ENCODE measurements at regions not wholly inside any gene's neighbourhood (a gene's known extent, or its start where the extent isn't known, plus 50 kb on each side); places are given as distances from the start of the nearest gene placed in this dataset.

DNA sequence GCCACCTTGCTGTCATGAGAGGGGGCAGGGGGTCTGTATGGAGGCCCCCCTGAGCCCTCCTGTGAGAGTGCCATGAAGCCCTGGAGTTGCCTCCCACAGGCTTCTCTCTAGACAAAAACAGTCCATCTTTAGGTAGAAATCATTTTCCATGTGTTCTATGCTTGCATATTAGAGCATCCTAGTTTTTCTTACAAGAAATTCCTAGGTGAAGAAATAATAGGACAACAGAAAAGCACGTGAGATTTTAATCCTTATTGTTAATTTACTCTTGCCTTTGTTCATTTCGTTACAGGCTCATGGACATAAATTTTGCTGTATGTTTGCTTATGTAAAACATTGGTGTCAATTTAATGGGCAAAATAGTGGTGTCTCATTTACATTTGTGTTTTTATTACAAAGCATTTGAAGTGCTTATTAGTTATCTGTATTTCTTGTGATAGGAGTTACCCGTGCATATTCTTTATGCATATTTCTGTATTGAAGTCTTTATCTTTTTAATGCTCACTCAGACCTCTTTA is 336.9 kb upstream of the RAB6C start:
- Histone ChIP-seq H3K79me2 (ENCODE audit: insufficient read depth, low read length) (no peaks in the 10 kb centered on the region), H3K9me3 (ENCODE audit: low read depth, low read length) (no peaks in the 10 kb centered on the region), H3K27me3 (ENCODE audit: insufficient read depth, low read length) (no peaks in the 10 kb centered on the region), H2AFZ (ENCODE audit: low read length) (no peak overlapping the region), H3K4me1 (ENCODE audit: insufficient read depth, low read length) (no peaks in the 10 kb centered on the region), H4K20me1 (ENCODE audit: insufficient read depth, low read length) (no peaks in the 10 kb centered on the region), H3K4me3 (ENCODE audit: insufficient read depth, low read length) (no peak overlapping the region), H3K27ac (ENCODE audit: low read depth, low read length) (no peak overlapping the region), H3K36me3 (ENCODE audit: insufficient read depth, low read length) (no peaks in the 10 kb centered on the region), H3K4me2 (ENCODE audit: insufficient read depth, low read length) (no peak overlapping the region)
- TF ChIP-seq, protein P1, sequence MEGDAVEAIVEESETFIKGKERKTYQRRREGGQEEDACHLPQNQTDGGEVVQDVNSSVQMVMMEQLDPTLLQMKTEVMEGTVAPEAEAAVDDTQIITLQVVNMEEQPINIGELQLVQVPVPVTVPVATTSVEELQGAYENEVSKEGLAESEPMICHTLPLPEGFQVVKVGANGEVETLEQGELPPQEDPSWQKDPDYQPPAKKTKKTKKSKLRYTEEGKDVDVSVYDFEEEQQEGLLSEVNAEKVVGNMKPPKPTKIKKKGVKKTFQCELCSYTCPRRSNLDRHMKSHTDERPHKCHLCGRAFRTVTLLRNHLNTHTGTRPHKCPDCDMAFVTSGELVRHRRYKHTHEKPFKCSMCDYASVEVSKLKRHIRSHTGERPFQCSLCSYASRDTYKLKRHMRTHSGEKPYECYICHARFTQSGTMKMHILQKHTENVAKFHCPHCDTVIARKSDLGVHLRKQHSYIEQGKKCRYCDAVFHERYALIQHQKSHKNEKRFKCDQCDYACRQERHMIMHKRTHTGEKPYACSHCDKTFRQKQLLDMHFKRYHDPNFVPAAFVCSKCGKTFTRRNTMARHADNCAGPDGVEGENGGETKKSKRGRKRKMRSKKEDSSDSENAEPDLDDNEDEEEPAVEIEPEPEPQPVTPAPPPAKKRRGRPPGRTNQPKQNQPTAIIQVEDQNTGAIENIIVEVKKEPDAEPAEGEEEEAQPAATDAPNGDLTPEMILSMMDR (IDR thresholded peaks at IDR 0.05; ENCODE audit: extremely low read depth, low read depth, low read length) = no peak
- peak; percentile 57 for DNase-seq (ENCODE audit: insufficient read length, low spot score, missing footprints)

DNA sequence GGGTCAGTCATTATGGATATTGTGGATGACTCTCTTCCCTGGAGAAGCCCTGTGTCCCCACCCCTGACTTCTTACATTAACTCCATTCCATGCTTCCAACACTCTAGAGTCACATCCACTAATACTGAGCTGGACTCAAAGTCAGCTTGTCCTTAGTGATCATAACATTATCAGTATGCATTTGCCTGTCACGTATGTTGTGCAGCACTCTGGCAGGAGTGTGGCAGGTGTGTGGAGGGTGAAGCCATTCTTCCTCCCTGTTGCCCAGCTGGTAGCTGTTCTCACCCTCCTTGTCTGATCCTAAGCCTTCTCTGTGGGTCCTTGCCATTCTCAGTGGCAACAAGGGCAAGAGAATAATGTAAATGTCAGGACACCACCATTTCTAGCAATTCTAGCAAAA is 334.1 kb upstream of the RAB6C start:
- no peak overlapping the region for H3K4me2 ChIP-seq (ENCODE audit: insufficient read depth, low read length)
- no peaks in the 10 kb centered on the region for H4K20me1 ChIP-seq (ENCODE audit: insufficient read depth, low read length)
- DNase-seq (ENCODE audit: insufficient read length, low spot score, missing footprints) = no peak
- no peaks in the 10 kb centered on the region for H3K27me3 ChIP-seq (ENCODE audit: insufficient read depth, low read length)
- no peak overlapping the region for H3K4me3 ChIP-seq (ENCODE audit: insufficient read depth, low read length)
- TF ChIP-seq, protein P1 (IDR thresholded peaks at IDR 0.05; ENCODE audit: extremely low read depth, low read depth, low read length) = no peak
- no peaks in the 10 kb centered on the region for H3K36me3 ChIP-seq (ENCODE audit: insufficient read depth, low read length)
- no peaks in the 10 kb centered on the region for H3K9me3 ChIP-seq (ENCODE audit: low read depth, low read length)
- no peak overlapping the region for H2AFZ ChIP-seq (ENCODE audit: low read length)
- no peak overlapping the region for H3K27ac ChIP-seq (ENCODE audit: low read depth, low read length)
- H3K79me2 ChIP-seq (ENCODE audit: insufficient read depth, low read length) = no peaks in the 10 kb centered on the region
- H3K4me1 ChIP-seq (ENCODE audit: insufficient read depth, low read length) = no peaks in the 10 kb centered on the region

DNA sequence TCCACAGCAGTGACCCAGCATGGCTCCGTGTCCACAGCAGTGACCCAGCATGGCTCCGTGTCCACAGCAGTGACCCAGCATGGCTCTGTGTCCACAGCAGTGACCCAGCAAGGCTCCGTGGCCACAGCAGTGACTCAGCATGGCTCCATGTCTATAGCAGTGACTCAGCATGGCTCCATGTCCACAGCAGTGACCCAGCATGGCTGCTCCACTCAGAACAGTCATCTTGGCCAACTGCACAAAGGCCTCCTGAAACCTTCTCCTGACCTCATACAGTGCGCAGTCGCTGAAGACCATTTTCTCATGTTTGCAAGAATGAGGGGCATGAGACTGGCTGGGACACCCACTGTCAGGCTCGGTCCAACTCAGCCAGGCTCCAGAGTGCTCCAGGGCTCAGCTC is 333.4 kb upstream of the RAB6C start:
- H2AFZ ChIP-seq (ENCODE audit: low read length) = no peak overlapping the region

DNA sequence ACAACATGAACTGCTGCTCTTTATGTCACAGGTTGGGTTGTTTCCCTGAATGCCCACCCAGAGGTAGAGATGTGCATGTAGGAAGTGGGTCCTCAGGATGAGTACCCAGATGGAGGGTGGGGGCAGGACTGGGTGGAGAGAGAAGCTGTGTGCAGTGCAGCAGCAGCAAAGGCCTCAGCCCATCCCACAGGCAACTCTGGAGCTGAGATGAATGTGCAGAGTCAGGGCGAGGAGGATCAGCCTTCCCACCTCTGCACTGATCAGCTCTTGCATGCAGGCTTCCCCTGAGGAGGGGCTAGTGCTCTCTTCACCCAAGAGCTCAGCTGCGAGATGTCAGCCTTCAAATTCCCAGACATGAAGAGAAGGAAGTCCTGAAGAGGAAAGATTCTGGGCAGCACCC is 326.2 kb upstream of the RAB6C start:
- Histone ChIP-seq H3K4me1 (ENCODE audit: insufficient read depth, low read length) (no peaks in the 10 kb centered on the region), H4K20me1 (ENCODE audit: insufficient read depth, low read length) (no peaks in the 10 kb centered on the region), H3K27me3 (ENCODE audit: insufficient read depth, low read length) (no peaks in the 10 kb centered on the region), H3K4me2 (ENCODE audit: insufficient read depth, low read length) (no peak overlapping the region), H3K27ac (ENCODE audit: low read depth, low read length) (no peak overlapping the region), H3K79me2 (ENCODE audit: insufficient read depth, low read length) (no peaks in the 10 kb centered on the region), H2AFZ (ENCODE audit: low read length) (no peak overlapping the region), H3K36me3 (ENCODE audit: insufficient read depth, low read length) (no peaks in the 10 kb centered on the region), H3K4me3 (ENCODE audit: insufficient read depth, low read length) (no peak overlapping the region), H3K9me3 (ENCODE audit: low read depth, low read length) (no peaks in the 10 kb centered on the region)
- TF ChIP-seq, protein P1 (IDR thresholded peaks at IDR 0.05; ENCODE audit: extremely low read depth, low read depth, low read length) = no peak
- DNase-seq (ENCODE audit: insufficient read length, low spot score, missing footprints) = no peak

More for the DNA sequence above, 333.4 kb upstream of the RAB6C start:
- H3K79me2 ChIP-seq (ENCODE audit: insufficient read depth, low read length) = no peaks in the 10 kb centered on the region
- H3K36me3 ChIP-seq (ENCODE audit: insufficient read depth, low read length) = no peaks in the 10 kb centered on the region
- no peaks in the 10 kb centered on the region for H3K27me3 ChIP-seq (ENCODE audit: insufficient read depth, low read length)
- H3K4me3 ChIP-seq (ENCODE audit: insufficient read depth, low read length) = no peak overlapping the region
- TF ChIP-seq, protein P1 (IDR thresholded peaks at IDR 0.05; ENCODE audit: extremely low read depth, low read depth, low read length) = no peak
- H4K20me1 ChIP-seq (ENCODE audit: insufficient read depth, low read length) = no peaks in the 10 kb centered on the region
- DNase-seq (ENCODE audit: insufficient read length, low spot score, missing footprints) = no peak
- no peak overlapping the region for H3K27ac ChIP-seq (ENCODE audit: low read depth, low read length)
- no peaks in the 10 kb centered on the region for H3K9me3 ChIP-seq (ENCODE audit: low read depth, low read length)
- H3K4me1 ChIP-seq (ENCODE audit: insufficient read depth, low read length) = no peaks in the 10 kb centered on the region
- no peak overlapping the region for H3K4me2 ChIP-seq (ENCODE audit: insufficient read depth, low read length)
